AG04449 (cell line): ENCODE measurements at regions not wholly inside any gene's neighbourhood (a gene's known extent, or its start where the extent isn't known, plus 50 kb on each side); places are given as distances from the start of the nearest gene placed in this dataset.

Experiments
- CTCF ChIA-PET: fragments of 350-600 bp; formaldehyde crosslinking; extraction: SDS; loops from one replicate; lab custom pipeline; 2021; ENCODE audit warnings: antibody characterized with exemption; lab: Yijun Ruan, JAX
- POLR2A ChIA-PET: fragments of 400-600, 350-600 bp; formaldehyde crosslinking; extraction: SDS; loops from one replicate; lab custom pipeline; 2020; ENCODE audit warnings: antibody characterized with exemption, inconsistent platforms; lab: Yijun Ruan, JAX
- DNase-seq: peaks from one replicate; pipeline ENCODE4 v3.0.0-alpha.2; 2010; ENCODE audit warnings: low read depth, low spot score
- H3K4me3 ChIP-seq: 2 replicates; pipeline ENCODE4 v1.5.1; 2011; ENCODE audit warnings: low read depth, mild to moderate bottlenecking, control low read depth, low read length
- CTCF ChIP-seq: IDR thresholded peaks from one replicate; pipeline ENCODE4 v1.5.1; 2011; ENCODE audit warnings: mild to moderate bottlenecking, moderate library complexity, low read length, control low read depth, inconsistent platforms; ENCODE audit not compliant: insufficient read depth; ENCODE audit errors: missing control alignments

DNA sequence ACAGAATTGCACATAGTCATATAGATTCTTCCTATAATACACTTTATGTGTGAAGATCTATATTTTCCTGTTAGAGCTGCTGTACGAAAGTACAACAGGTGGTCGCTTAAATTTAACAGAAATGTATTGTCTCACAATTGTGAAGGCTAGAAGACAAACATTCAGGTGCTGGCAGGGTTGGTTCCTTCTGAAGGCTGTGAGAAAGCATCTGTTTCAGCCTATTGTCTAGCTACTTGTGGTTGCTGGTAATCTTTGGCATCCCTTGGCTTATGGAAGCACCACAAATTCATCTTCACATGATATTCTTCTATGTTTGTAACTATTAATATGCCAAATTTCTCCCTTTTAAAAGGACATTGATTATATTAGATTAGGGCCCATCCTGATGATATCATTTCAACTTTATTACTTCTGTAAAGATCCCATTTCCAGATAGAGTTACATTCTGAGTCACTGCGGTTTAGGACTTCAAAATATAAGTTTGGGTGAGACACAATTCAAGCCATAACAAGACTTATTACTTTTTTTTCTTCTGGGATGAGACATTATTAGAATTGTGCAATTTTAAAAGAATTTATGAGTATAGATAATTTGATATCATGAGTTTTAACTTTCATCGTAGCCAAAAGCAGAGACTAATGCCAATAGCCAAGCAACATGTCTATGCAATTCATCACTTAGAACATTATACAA lies 248.1 kb upstream of the BCHE start:
- H3K4me3 ChIP-seq: no peak overlapping the region
- DNase-seq: no peak
- CTCF ChIA-PET: no interaction called here
- no peak for TF ChIP-seq CTCF
- POLR2A ChIA-PET: no interaction called here

GRCh38 chr3:166080096-166080495 lies 242.9 kb upstream of the BCHE start:
- DNase-seq: no peak
- TF ChIP-seq CTCF: no peak
- H3K4me3 ChIP-seq: no peak overlapping the region
- CTCF ChIA-PET: no interaction called here
- POLR2A ChIA-PET: no interaction called here

DNA sequence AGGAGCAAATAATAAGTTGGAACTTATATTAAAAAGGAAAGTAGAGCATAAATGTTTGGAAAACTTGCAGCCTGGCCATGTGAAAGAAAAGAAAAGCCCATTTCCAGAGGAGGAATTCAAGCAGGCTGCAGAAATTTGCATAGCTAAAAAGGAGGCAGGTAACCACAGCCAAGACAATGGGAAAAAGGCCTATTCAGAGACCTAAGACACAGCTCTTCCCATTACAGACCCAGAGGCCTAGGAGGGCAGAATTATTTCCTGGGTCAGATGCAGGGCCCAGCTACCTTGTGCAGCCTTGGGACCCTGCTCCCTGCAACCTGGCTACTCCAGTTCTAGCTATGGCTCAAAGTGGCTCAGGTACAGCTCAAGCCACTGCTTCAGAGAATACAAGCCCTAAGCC lies 234.6 kb upstream of the BCHE start:
- no peak for TF ChIP-seq CTCF
- POLR2A ChIA-PET: no interaction called here
- no peak overlapping the region for H3K4me3 ChIP-seq
- CTCF ChIA-PET: no interaction called here
- DNase-seq: no peak

- no peak for TF ChIP-seq CTCF
- no peak overlapping the region for H3K4me3 ChIP-seq
- ChIA-PET CTCF (no interaction called here), POLR2A (no interaction called here)
- no peak for DNase-seq
Observed at GRCh38 chr3:166064476-166064875, 227.3 kb upstream of the BCHE start.

GRCh38 chr3:166060789-166061479 lies 223.7 kb upstream of the BCHE start:
- TF ChIP-seq CTCF: no peak
- ChIA-PET CTCF (no interaction called here), POLR2A (no interaction called here)
- no peak overlapping the region for H3K4me3 ChIP-seq
- DNase-seq: no peak

DNA sequence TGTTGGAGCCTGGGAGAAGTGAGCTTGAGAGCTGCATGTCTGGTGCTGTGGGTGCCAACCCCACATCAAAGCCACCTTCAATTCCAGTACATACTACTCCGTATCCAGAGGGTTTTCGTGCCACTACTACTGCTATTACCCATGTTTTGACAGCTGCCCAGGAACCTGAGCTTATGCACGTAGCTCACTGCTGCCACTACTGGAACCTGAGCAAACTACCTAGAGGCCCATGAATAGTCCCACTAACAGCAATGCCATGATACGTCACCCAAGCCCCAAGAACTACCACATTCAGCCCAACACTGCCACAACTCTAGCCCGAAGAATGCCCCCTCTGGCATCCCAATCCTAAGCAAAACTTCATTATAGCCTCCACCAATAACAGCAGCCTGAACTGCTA lies 215.2 kb upstream of the BCHE start:
- ChIA-PET POLR2A (no interaction called here), CTCF (no interaction called here)
- DNase-seq: no peak
- no peak for TF ChIP-seq CTCF
- no peak overlapping the region for H3K4me3 ChIP-seq
